GM19351 (cell line): ENCODE measurements at regions not wholly inside any gene's neighbourhood (a gene's known extent, or its start where the extent isn't known, plus 50 kb on each side); places are given as distances from the start of the nearest gene placed in this dataset.
"Not testable (repeated sequence)": the region's sequence is repeated elsewhere in the genome, so short reads cannot be mapped to it uniquely, and the experiment has no call there.

Experiments
- ATAC-seq: cut with Tn5 transposase; IDR thresholded peaks from one replicate; pipeline ENCODE4 v1.9.1; 2021; ENCODE audit warnings: mild to moderate bottlenecking, moderate library complexity; ENCODE audit not compliant: unreplicated experiment

GRCh38 chr5:38149815-38150195, 108.6 kb upstream of the EGFLAM start:
- ATAC-seq: no peak

DNA sequence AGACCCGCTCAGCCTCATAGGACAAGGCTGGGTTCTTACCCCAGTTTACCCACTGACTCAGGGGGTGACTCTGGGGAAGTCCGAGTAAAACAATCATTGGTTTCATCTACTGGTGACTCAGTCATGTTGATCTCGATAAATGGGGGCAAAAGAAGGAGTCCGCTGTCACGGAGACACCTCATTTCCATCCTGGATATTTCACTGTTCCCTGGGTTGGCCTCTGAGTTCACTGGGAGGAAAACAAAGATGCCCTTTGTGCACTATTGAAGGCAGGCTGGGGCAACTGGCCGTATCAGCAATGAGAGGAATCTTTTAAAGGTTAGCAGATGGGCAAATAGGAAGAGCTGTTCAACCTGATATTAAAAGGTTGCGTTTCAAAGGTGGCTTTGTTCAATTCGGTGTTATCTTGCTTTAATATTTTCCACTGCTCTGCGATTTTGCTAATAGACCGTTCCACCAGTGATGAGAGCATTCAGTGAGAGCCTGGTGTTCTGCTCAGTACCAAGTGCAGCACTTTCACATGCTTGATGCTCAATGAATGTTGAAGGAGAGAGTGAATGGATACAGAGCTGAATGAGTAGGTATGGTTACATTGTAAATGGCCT, 110.2 kb upstream of the EGFLAM start:
- ATAC-seq: no peak

DNA sequence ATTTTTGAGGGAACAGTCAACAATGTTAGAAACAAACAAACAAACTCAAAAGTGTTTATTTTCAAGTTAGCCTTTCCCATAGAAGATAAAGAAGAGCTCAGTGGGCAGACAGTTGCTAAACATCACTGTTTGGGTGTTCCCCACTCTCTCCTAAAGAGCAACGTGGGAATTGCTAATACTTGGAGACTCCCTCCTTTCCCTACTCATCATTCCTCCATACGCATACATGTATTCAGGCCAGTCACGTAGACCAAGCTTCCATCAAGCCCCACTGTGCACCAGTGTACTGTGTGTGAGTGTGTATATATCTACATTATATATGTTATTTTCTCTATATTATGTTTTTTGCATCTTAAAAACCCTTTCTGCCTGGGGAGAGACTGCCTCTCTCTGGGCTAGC, 115.0 kb upstream of the EGFLAM start:
- no peak for ATAC-seq

DNA sequence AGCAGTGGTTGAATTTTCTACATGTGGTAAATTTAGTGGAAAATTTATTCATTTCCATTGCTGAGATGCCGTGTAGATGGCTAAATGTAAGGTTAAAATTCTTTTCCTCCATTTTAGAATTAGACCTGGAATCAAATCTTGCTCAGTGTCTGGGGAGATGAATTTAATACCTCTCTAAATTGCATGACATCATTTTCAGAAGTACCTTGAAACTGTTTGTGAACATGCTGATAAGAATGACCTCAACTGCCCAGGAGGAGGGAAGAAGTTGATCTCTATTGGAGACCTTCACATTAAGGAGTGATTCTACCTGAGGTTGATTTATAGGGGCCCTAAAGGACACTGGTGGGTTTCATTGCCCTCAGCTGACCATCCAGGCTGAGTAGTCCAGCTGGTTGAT, 116.7 kb upstream of the EGFLAM start:
- ATAC-seq: no peak

DNA sequence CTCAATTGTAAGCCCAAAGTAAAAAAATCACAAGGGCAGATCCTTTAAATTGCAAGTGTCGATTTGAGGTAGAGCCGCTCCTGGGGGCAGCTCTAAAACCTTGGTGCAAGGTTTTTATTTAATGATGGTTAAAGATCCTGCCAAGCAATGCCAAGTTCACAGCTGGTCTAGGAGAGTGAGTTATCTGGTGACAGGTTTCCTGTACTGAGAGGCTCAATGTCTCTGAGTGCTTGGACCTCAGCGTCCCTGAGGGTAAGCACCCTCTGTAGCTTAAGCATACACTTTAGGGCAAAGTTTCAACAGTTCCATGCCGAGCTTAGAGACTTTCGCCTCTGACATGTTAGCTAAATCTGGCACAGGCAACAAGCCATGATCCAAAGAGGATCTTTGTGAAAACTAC, 119.8 kb upstream of the EGFLAM start:
- no peak for ATAC-seq

- ATAC-seq: no peak
Measured at GRCh38 chr5:38135486-38136039, 122.8 kb upstream of the EGFLAM start.

GRCh38 chr5:38134810-38135209, 123.5 kb upstream of the EGFLAM start:
- ATAC-seq: no peak

DNA sequence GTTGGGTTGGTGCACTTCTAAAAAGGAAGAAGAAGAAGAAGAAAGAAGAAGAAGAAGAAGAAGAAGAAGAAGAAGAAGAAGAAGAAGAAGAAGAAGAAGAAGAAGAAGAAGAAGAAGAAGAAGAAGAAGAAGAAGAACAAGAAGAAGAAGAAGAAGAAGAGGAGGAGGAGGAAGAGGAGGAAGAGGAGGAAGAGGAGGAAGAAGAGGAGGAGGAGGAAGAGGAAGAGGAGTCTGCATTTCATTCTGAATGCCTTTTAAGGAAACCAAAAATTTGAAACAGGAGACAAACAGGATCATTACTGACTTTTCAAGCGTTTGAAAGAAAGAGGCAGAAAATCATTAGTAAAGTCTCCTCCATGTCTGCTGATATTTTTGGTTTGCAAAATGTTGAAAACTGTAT, 124.1 kb upstream of the EGFLAM start:
- ATAC-seq: not testable (repeated sequence)

DNA sequence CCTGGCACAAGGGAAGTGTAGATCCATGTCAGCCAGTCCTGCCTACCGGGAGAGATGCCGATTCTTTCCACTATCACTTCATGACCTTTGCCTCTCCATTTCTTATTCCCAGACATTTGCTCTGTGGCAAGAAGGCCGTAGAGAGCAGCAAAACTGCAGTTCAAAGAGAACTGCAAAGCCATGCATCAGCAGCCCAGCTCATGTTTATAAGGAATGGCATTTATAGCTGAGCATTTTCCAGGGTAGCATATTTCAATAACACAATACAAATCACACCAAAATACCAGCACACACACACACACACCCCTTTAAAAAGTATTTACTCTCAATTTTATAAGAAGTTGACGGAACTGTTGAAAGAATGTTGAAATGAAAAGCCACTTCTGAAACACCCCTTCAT, 126.7 kb upstream of the EGFLAM start:
- ATAC-seq: no peak

DNA sequence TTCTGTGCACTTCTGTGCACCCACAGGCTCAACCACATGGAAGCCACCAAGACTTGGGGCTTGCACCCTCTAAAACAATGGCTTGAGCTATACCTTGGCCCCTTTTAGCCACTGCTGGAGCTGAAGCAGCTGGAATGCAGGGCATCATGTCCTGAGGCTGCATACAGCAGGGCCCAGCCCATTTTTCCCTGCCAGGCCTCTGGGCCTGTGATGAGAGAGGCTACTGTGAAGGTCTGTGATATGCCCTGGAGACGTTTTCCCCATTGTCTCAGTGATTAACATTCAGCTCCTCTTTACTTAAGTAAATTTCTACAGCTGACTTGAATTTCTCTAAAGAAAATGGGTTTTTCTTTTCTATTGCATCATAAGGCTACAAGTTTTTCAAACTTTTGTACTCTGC, 134.0 kb upstream of the EGFLAM start:
- ATAC-seq: no peak

DNA sequence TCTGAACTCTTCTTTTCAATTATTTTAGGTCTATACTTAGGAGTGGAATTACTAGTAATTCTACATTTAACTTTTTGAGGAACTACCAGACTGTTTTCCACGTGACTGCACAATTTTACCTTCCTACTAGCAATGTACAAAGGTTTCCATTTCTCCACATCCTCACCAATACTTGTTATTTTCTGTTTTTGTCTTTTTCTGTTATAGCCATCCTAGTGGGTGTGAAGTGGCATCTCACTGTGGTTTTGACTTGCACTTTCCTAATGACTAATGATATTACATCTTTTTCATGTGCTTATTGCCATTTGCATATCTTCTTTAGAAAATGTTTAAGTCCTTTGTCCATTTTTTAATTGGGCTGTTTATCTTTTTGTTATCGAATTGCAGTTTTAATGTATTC, 136.9 kb upstream of the EGFLAM start:
- ATAC-seq: no peak

GRCh38 chr5:38119836-38120235, 138.5 kb upstream of the EGFLAM start:
- ATAC-seq: no peak

DNA sequence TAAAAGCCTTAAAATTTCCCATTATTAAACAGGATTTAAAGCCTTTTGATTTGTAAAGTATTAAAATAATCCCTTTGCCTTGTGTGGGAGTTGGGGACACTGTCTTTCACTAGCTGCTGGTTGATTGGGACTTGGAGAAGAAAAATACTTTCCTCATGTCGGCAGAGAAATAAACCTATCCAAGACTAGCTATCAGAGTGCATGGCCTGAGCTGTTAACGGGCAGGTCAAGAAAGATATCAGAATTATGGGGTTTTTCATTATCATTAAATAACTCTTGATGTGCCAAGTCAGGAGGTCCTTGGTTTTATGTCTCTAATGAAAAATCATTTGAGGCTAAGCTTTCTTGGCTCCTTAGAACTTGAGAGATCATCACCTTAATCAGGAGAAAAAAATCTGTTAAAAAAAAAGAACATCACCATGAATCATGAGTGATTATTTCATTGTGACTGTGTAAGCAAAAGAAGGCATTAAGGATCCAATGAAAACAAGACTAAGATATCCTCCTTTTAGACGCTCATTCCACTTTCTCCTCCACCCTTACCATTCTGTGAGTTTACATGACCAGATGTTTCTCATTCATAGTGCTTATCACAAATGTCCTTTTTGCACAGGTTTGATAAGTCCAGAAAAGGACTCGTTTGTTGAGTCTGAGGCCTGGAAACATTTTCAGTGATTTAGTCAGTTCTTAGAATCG, 140.4 kb upstream of the EGFLAM start:
- no peak for ATAC-seq

DNA sequence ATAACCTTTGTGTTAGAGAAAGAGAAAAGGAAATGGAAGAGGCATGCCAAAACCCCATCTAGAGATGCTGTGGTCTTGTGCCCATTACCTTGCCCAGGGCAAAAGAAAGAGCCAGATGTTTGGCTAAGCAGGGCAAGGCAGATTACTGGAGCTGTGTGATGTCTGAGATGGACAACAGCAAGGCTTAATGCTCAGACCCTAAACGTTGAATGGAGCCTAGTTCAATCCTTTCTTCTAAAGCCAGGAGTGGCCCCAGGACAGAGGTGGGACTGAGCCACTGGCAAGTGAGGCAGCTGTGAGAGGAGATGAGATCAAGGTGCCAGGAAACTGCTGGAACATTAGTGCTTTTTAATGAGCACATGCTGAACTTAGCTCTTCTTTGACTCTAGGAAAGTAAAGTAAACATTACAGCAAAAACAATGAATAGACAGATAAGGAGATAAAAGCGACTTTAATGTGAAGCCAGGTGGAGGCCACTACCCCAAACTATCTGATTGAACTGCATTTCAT, 143.0 kb upstream of the EGFLAM start:
- ATAC-seq: no peak

GRCh38 chr5:38113880-38114279, 144.5 kb upstream of the EGFLAM start:
- no peak for ATAC-seq

DNA sequence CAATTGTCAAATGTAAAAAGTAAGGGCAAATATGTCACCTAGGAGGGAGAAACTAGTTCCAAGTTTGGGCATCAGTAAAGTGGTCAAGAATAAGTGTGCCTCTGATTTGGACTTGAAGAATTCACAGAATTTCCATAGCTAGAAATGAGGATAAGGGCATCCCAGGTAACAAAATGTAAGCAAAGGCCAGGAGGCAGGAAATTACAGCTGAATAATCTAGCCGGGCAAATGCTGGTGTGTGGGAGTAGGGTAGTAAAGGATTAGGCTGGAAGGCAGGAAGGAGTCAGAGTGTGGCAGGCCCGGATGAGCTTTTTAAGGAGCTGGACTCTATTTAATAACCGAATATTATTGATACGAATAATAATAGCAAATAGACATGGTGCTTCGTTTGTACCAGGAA, 144.9 kb upstream of the EGFLAM start:
- no peak for ATAC-seq

GRCh38 chr5:38112938-38113337, 145.4 kb upstream of the EGFLAM start:
- ATAC-seq: no peak

DNA sequence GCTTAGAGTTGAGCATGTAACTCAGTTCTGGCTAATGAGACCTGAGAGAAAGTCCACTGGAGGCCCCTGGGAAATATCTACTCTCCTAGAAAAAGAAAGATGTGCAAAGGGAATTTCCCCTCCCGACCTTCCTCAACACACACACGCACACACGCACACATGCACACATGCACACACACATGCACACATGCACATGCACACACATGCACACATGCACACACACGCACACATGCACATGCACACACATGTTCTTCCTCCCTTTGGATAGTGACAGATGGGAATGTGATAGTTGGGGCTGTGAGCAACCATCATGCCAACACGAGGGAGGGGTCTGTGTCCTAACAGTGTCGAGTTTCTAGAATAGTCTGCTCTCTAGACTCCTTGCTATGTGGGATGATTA, 148.2 kb upstream of the EGFLAM start:
- no peak for ATAC-seq

- ATAC-seq: no peak
Measured at GRCh38 chr5:38107096-38107495, 151.3 kb upstream of the EGFLAM start.

GRCh38 chr5:38105801-38106200, 152.6 kb upstream of the EGFLAM start:
- no peak for ATAC-seq

- ATAC-seq: no peak
Measured at GRCh38 chr5:38105231-38105570, 153.2 kb upstream of the EGFLAM start.

DNA sequence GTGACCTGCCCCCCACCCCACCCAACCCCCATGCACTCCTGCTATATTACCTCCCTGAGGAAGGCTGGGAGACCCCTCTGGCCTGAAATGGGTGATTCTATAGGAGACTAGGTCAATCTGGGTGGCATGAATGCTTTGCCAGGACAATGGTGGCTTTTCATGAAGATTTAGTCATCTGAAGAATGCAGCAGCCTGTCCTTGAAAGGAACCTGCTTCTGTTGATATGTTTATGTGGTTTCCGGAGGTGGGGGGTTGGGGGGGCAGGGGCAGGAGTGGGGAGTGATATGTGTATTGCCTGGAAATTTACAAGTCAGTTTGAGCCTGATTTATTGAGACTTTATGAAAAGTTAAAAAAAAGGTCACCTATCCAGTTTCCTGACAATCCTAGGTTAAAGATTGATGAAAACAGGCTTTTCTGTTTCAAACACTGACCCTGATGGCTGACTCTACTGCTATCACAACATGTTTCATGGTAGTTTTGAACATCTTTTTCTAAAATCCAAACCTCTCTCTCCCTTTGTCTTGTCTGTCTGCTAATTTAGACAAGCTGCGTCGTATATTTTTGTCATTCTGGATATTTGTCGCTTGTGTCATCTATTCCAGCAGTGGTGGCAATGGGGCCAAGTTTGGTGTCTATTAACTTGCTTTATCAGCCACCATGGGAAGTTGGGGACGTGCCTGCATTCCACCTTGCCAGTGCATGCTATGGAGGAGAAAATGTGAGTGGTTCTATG, 153.7 kb upstream of the EGFLAM start:
- ATAC-seq: no peak
